Brain microvascular endothelial cell (primary cell): ENCODE measurements at regions not wholly inside any gene's neighbourhood (a gene's known extent, or its start where the extent isn't known, plus 50 kb on each side); places are given as distances from the start of the nearest gene placed in this dataset.

Source experiments
- DNase-seq: peaks from one replicate; pipeline ENCODE4 v3.0.0-alpha.2; 2020
- H3K27ac ChIP-seq: fragments of 250-450 bp; sonication (Bioruptor Pico); 2 replicates; pipeline ENCODE4 v1.5.1; 2020; ENCODE audit warnings: mild to moderate bottlenecking, moderate library complexity
- H3K27me3 ChIP-seq: fragments of 250-450 bp; sonication (Bioruptor Pico); replicated peaks from 2 replicates; pipeline ENCODE4 v1.5.1; 2020; ENCODE audit warnings: mild to moderate bottlenecking
- H3K36me3 ChIP-seq: fragments of 250-450 bp; sonication (Bioruptor Pico); replicated peaks from 2 replicates; pipeline ENCODE4 v1.5.1; 2020; ENCODE audit warnings: mild to moderate bottlenecking
- H3K4me3 ChIP-seq: 2 replicates; pipeline ENCODE4 v1.5.1; 2011; ENCODE audit warnings: low read depth, mild to moderate bottlenecking, control low read depth, low read length, moderate library complexity
- in situ Hi-C: cut with HindIII; loops from 2 replicates; pipeline ENCODE4 v1.10.0; 2017; ENCODE audit warnings: low sequenced_read_pairs, low pct_ligation_motif_present
- TF ChIP-seq, protein P1 (sequence below): IDR thresholded peaks from 2 replicates; pipeline ENCODE4 v1.5.1; 2011; ENCODE audit warnings: low read depth, mild to moderate bottlenecking, moderate library complexity, low read length, control low read depth, inconsistent platforms; ENCODE audit errors: missing control alignments

- no peak overlapping the region for H3K4me3 ChIP-seq
- TF ChIP-seq, protein P1, sequence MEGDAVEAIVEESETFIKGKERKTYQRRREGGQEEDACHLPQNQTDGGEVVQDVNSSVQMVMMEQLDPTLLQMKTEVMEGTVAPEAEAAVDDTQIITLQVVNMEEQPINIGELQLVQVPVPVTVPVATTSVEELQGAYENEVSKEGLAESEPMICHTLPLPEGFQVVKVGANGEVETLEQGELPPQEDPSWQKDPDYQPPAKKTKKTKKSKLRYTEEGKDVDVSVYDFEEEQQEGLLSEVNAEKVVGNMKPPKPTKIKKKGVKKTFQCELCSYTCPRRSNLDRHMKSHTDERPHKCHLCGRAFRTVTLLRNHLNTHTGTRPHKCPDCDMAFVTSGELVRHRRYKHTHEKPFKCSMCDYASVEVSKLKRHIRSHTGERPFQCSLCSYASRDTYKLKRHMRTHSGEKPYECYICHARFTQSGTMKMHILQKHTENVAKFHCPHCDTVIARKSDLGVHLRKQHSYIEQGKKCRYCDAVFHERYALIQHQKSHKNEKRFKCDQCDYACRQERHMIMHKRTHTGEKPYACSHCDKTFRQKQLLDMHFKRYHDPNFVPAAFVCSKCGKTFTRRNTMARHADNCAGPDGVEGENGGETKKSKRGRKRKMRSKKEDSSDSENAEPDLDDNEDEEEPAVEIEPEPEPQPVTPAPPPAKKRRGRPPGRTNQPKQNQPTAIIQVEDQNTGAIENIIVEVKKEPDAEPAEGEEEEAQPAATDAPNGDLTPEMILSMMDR, result no peak
- in situ Hi-C loops, result no loop called here
- H3K27ac ChIP-seq, result no peak overlapping the region
- no peak for DNase-seq
- no peaks in the 10 kb centered on the region for H3K27me3 ChIP-seq
- no peaks in the 10 kb centered on the region for H3K36me3 ChIP-seq
Measured at GRCh38 chr1:208688656-208689315, 444.6 kb upstream of the PLXNA2 start.

GRCh38 chr1:208691012-208691411, 446.8 kb upstream of the PLXNA2 start:
- TF ChIP-seq, protein P1, result no peak
- Histone ChIP-seq H3K36me3 (no peaks in the 10 kb centered on the region), H3K4me3 (no peak overlapping the region), H3K27me3 (no peaks in the 10 kb centered on the region), H3K27ac (no peak overlapping the region)
- in situ Hi-C loops, result no loop called here
- DNase-seq, result no peak

DNA sequence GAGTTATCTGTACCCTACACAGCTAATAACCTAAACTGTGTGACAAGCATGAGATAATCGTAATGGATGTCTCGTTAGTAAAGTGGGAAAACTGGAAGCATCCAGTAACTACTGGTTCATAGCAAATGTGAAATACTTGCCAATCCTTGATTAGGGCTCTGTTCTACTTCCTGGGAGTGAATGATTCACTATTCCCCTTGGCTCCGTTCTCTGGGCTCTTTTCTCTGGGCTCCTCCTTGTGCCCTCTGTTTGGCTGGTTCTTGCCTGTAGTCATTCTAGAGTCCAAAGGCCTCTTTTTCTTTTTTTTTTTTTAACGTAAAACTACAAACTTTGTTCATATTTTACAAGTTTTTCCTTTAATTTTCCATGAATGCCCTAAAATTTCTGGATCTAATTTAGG, 465.8 kb upstream of the PLXNA2 start:
- H3K36me3 ChIP-seq, result no peaks in the 10 kb centered on the region
- no peak overlapping the region for H3K4me3 ChIP-seq
- no peak for DNase-seq
- in situ Hi-C loops, result no loop called here
- H3K27me3 ChIP-seq, result no peaks in the 10 kb centered on the region
- TF ChIP-seq, protein P1, result no peak
- H3K27ac ChIP-seq, result no peak overlapping the region

DNA sequence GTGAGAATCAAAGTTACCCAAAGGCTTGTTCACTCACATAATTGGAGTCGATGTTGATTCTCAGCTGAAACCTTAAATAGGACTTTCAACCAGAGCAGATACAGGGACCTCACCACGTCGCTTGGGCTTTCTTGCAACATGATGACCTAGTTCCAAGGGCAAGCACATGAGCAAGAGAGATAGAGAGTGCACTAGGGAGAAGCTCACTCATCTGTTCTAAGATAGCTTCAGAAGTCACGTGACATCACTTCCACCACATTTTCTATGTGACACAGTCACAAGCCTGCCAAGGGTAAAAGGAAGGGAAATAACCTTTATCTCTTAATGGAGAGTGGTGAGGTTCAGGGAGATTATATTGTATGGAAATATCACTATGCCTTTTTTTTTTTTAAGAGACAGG, 470.1 kb upstream of the PLXNA2 start:
- TF ChIP-seq, protein P1, result no peak
- Histone ChIP-seq H3K27me3 (no peaks in the 10 kb centered on the region), H3K4me3 (no peak overlapping the region), H3K36me3 (no peaks in the 10 kb centered on the region), H3K27ac (no peak overlapping the region)
- in situ Hi-C loops, result no loop called here
- DNase-seq, result no peak

DNA sequence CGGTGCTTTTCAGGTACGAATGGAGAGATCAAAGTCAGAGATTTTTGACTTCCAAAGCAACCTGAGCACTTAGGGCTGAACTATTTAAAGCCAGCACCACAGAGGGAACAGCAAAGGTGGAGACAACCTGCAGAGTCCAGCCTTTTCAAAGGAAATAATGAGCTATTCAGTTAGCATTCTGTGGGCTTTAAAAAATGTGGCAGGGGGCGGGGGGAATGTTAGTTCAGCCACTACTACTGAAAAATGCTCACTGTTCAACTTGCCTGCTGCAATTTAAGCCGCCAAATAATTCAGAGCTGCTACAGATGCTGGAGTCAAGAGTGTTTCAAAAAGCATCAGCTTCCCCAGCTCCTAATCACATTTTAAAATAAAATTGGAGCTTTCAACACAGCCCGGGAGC, 473.3 kb upstream of the PLXNA2 start:
- TF ChIP-seq, protein P1, result no peak
- no peak overlapping the region for H3K4me3 ChIP-seq
- H3K27me3 ChIP-seq, result no peaks in the 10 kb centered on the region
- DNase-seq, result no peak
- H3K27ac ChIP-seq, result no peak overlapping the region
- in situ Hi-C loops, result no loop called here
- no peaks in the 10 kb centered on the region for H3K36me3 ChIP-seq

- no peak overlapping the region for H3K4me3 ChIP-seq
- no peak overlapping the region for H3K27ac ChIP-seq
- TF ChIP-seq, protein P1, result no peak
- DNase-seq, result no peak
- no peaks in the 10 kb centered on the region for H3K36me3 ChIP-seq
- no peaks in the 10 kb centered on the region for H3K27me3 ChIP-seq
- in situ Hi-C loops, result no loop called here
Measured at GRCh38 chr1:208722592-208722991, 478.4 kb upstream of the PLXNA2 start.
